Brain microvascular endothelial cell (primary cell): ENCODE measurements at regions not wholly inside any gene's neighbourhood (a gene's known extent, or its start where the extent isn't known, plus 50 kb on each side); places are given as distances from the start of the nearest gene placed in this dataset.
A peak's percentile ranks its signal among the peaks of the same experiment; 100 is the strongest.

Experiments used
- DNase-seq: peaks from one replicate; pipeline ENCODE4 v3.0.0-alpha.2; 2020
- H3K27ac ChIP-seq: fragments of 250-450 bp; sonication (Bioruptor Pico); 2 replicates; pipeline ENCODE4 v1.5.1; 2020; ENCODE audit warnings: mild to moderate bottlenecking, moderate library complexity
- H3K27me3 ChIP-seq: fragments of 250-450 bp; sonication (Bioruptor Pico); replicated peaks from 2 replicates; pipeline ENCODE4 v1.5.1; 2020; ENCODE audit warnings: mild to moderate bottlenecking
- H3K36me3 ChIP-seq: fragments of 250-450 bp; sonication (Bioruptor Pico); replicated peaks from 2 replicates; pipeline ENCODE4 v1.5.1; 2020; ENCODE audit warnings: mild to moderate bottlenecking
- H3K4me3 ChIP-seq: 2 replicates; pipeline ENCODE4 v1.5.1; 2011; ENCODE audit warnings: low read depth, mild to moderate bottlenecking, control low read depth, low read length, moderate library complexity
- in situ Hi-C: cut with HindIII; loops from 2 replicates; pipeline ENCODE4 v1.10.0; 2017; ENCODE audit warnings: low sequenced_read_pairs, low pct_ligation_motif_present
- TF ChIP-seq, protein P1 (sequence below): IDR thresholded peaks from 2 replicates; pipeline ENCODE4 v1.5.1; 2011; ENCODE audit warnings: low read depth, mild to moderate bottlenecking, moderate library complexity, low read length, control low read depth, inconsistent platforms; ENCODE audit errors: missing control alignments

GRCh38 chr14:100654814-100655740 lies 67.9 kb upstream of the BEGAIN start:
- TF ChIP-seq, protein P1, sequence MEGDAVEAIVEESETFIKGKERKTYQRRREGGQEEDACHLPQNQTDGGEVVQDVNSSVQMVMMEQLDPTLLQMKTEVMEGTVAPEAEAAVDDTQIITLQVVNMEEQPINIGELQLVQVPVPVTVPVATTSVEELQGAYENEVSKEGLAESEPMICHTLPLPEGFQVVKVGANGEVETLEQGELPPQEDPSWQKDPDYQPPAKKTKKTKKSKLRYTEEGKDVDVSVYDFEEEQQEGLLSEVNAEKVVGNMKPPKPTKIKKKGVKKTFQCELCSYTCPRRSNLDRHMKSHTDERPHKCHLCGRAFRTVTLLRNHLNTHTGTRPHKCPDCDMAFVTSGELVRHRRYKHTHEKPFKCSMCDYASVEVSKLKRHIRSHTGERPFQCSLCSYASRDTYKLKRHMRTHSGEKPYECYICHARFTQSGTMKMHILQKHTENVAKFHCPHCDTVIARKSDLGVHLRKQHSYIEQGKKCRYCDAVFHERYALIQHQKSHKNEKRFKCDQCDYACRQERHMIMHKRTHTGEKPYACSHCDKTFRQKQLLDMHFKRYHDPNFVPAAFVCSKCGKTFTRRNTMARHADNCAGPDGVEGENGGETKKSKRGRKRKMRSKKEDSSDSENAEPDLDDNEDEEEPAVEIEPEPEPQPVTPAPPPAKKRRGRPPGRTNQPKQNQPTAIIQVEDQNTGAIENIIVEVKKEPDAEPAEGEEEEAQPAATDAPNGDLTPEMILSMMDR: peak; percentile 69
- Histone ChIP-seq H3K27ac (no peak overlapping the region), H3K4me3 (no peak overlapping the region), H3K27me3 (peaks cover 22% of the 10 kb centered on the region), H3K36me3 (no peaks in the 10 kb centered on the region)
- in situ Hi-C loops: loop anchor here (25.0 kb wide), 1 partner anchor 243 kb away; no protein-coding TSS in a partner anchor
- DNase-seq: no peak

DNA sequence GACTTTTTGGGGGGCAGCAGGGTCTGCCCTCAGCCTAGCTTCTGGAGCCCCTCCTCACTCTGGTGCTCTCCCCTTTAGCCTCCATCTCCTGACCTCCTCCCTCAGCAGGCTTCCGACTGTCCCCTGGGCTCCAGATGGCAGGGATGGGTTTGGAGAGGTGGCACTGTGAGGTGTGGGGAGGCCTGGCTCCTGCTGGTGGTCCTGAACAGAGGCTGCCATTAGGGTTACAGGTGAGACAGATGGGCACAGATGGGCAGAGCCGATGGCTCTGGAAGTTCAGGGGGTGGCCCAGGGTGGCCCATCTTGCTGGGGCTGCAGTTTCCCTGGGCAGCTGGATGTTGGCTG lies 68.5 kb upstream of the BEGAIN start:
- peaks cover 22% of the 10 kb centered on the region for H3K27me3 ChIP-seq
- in situ Hi-C loops: loop anchor here (25.0 kb wide), 1 partner anchor 243 kb away; no protein-coding TSS in a partner anchor
- H3K36me3 ChIP-seq: no peaks in the 10 kb centered on the region
- TF ChIP-seq, protein P1: no peak
- H3K27ac ChIP-seq: no peak overlapping the region
- no peak for DNase-seq
- H3K4me3 ChIP-seq: no peak overlapping the region

DNA sequence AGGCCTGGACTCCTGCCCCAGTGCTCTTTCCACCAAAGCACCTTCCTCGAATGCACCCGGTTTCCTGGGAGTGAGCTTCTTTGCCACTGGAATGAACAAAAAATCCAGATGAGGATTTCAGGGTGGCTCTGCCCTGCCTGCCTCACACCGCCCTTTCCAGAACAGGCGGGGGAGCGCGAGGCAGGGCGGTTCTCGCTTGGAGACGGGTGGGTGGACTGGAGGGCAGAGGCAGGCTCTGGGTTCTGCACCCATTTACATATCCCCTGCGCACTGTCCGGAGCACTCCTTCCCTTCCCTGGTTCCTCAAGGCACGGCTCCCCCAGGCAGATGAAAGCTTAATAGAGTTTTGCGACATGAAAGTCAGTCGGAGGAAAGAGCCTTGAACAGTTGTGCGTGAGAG lies 69.7 kb upstream of the DLK1 start:
- in situ Hi-C loops: loop anchor here (25.0 kb wide), 1 partner anchor 245 kb away; no protein-coding TSS in a partner anchor
- TF ChIP-seq, protein P1: no peak
- Histone ChIP-seq H3K27ac (no peak overlapping the region), H3K4me3 (no peak overlapping the region), H3K27me3 (peaks cover 22% of the 10 kb centered on the region), H3K36me3 (no peaks in the 10 kb centered on the region)
- no peak for DNase-seq

DNA sequence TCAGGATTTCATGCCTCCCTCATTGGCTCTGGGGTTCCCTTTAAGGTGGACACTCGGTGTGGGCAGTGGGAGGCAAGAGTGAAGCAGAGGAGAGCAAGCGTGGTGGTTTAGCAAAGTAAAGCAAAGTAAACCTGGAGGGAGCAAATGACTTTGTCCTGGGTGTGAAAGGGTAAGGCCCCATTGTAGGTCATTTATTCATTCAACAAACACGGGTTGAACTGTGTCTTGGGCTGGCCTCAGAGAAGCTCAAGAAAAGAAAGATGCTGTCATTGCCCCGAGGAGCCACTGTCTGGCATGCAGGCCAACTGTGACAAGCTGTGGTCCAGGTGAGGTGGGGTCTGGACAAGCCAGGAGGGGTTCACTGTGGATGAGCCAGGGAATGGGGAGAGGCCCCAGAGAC lies 68.9 kb upstream of the DLK1 start:
- Histone ChIP-seq H3K27me3 (peaks cover 22% of the 10 kb centered on the region), H3K4me3 (no peak overlapping the region), H3K36me3 (no peaks in the 10 kb centered on the region), H3K27ac (no peak overlapping the region)
- in situ Hi-C loops: loop anchor here (25.0 kb wide), 1 partner anchor 245 kb away; no protein-coding TSS in a partner anchor
- no peak for DNase-seq
- TF ChIP-seq, protein P1: no peak

- TF ChIP-seq, protein P1: no peak
- H3K36me3 ChIP-seq: no peaks in the 10 kb centered on the region
- H3K27me3 ChIP-seq: peaks cover 22% of the 10 kb centered on the region
- no peak for DNase-seq
- no peak overlapping the region for H3K27ac ChIP-seq
- no peak overlapping the region for H3K4me3 ChIP-seq
- in situ Hi-C loops: loop anchor here (25.0 kb wide), 1 partner anchor 246 kb away; no protein-coding TSS in a partner anchor
Observed at GRCh38 chr14:100658181-100658886, 68.4 kb upstream of the DLK1 start.
